ENCODE measurements at regions not wholly inside any gene's neighbourhood (a gene's known extent, or its start where the extent isn't known, plus 50 kb on each side); places are given as distances from the start of the nearest gene placed in this dataset.

- no peak overlapping the region for H3K27ac Mint-ChIP-seq
- H3K4me1 Mint-ChIP-seq = no peaks in the 10 kb centered on the region
- TF ChIP-seq, protein P1, sequence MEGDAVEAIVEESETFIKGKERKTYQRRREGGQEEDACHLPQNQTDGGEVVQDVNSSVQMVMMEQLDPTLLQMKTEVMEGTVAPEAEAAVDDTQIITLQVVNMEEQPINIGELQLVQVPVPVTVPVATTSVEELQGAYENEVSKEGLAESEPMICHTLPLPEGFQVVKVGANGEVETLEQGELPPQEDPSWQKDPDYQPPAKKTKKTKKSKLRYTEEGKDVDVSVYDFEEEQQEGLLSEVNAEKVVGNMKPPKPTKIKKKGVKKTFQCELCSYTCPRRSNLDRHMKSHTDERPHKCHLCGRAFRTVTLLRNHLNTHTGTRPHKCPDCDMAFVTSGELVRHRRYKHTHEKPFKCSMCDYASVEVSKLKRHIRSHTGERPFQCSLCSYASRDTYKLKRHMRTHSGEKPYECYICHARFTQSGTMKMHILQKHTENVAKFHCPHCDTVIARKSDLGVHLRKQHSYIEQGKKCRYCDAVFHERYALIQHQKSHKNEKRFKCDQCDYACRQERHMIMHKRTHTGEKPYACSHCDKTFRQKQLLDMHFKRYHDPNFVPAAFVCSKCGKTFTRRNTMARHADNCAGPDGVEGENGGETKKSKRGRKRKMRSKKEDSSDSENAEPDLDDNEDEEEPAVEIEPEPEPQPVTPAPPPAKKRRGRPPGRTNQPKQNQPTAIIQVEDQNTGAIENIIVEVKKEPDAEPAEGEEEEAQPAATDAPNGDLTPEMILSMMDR (IDR thresholded peaks at IDR 0.05; ENCODE audit: unreplicated experiment) = no peak
- H3K4me3 Mint-ChIP-seq = no peak overlapping the region
- no peaks in the 10 kb centered on the region for H3K36me3 Mint-ChIP-seq
- DNase-seq (ENCODE audit: low spot score in 2 of 2, unreplicated experiment in 2 of 2) = no peak
- peaks cover 10% of the 10 kb centered on the region for H3K27me3 Mint-ChIP-seq (ENCODE audit: low read depth)
- H3K9me3 Mint-ChIP-seq = no peaks in the 10 kb centered on the region
These were observed 624.9 kb upstream of the GRAMD2B start for GRCh38 chr5:125798307-125798706.

DNA sequence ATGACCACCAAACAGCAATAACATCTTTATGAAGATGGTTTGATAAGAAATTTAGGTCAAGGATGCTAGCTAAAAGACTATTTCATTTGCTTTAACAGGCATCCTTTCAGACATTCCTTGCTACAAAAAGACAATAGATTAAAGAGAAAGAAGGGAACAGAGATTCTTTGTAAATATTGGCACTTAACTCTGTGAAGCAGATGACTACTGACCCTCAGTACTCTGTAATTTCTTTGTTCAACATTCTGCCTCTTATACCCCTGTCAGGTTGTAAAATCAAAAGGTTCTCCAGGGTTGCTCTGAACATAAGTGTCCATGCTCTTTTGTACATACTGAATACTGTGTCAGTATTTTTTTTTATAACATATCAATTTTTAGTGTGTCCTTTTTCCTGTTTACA is 610.6 kb upstream of the GRAMD2B start:
- H3K4me3 Mint-ChIP-seq = no peak overlapping the region
- H3K27ac Mint-ChIP-seq = no peak overlapping the region
- H3K36me3 Mint-ChIP-seq = no peaks in the 10 kb centered on the region
- H3K9me3 Mint-ChIP-seq = peaks cover 12% of the 10 kb centered on the region
- TF ChIP-seq, protein P1 (IDR thresholded peaks at IDR 0.05; ENCODE audit: unreplicated experiment) = no peak
- no peaks in the 10 kb centered on the region for H3K27me3 Mint-ChIP-seq (ENCODE audit: low read depth)
- no peak for DNase-seq (ENCODE audit: low spot score in 2 of 2, unreplicated experiment in 2 of 2)
- peaks cover 3% of the 10 kb centered on the region for H3K4me1 Mint-ChIP-seq

GRCh38 chr5:125813221-125813974 is 609.8 kb upstream of the GRAMD2B start:
- H3K36me3 Mint-ChIP-seq = no peaks in the 10 kb centered on the region
- TF ChIP-seq, protein P1 (IDR thresholded peaks at IDR 0.05; ENCODE audit: unreplicated experiment) = no peak
- peaks cover 4% of the 10 kb centered on the region for H3K9me3 Mint-ChIP-seq
- DNase-seq (ENCODE audit: low spot score in 2 of 2, unreplicated experiment in 2 of 2) = no peak
- H3K27ac Mint-ChIP-seq = no peak overlapping the region
- H3K4me1 Mint-ChIP-seq = peaks cover 3% of the 10 kb centered on the region
- no peaks in the 10 kb centered on the region for H3K27me3 Mint-ChIP-seq (ENCODE audit: low read depth)
- no peak overlapping the region for H3K4me3 Mint-ChIP-seq

DNA sequence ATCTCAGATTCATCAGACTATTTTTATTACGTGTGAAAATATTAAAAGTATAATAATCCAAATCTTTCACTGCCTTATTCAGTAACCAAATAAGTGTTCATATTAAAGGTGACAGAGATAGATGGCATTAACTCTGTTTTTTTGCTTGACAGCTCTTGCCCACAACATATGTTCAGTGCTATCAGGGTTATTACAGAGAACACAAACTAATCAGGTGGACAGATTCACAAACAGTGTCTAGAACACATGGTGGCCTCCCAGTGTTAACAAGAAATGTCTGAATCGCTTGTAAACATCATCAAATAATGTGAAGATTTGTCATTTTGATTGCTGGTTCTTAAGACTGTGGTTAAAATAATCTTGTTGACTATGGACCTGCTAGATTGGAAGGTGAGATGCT is 609.1 kb upstream of the GRAMD2B start:
- no peak overlapping the region for H3K4me3 Mint-ChIP-seq
- DNase-seq (ENCODE audit: low spot score in 2 of 2, unreplicated experiment in 2 of 2) = no peak
- H3K4me1 Mint-ChIP-seq = peaks cover 3% of the 10 kb centered on the region
- no peaks in the 10 kb centered on the region for H3K36me3 Mint-ChIP-seq
- no peak overlapping the region for H3K27ac Mint-ChIP-seq
- TF ChIP-seq, protein P1 (IDR thresholded peaks at IDR 0.05; ENCODE audit: unreplicated experiment) = no peak
- H3K27me3 Mint-ChIP-seq (ENCODE audit: low read depth) = no peaks in the 10 kb centered on the region
- no peaks in the 10 kb centered on the region for H3K9me3 Mint-ChIP-seq

GRCh38 chr5:125823572-125823971 is 599.6 kb upstream of the GRAMD2B start:
- TF ChIP-seq, protein P1 (IDR thresholded peaks at IDR 0.05; ENCODE audit: unreplicated experiment) = no peak
- H3K4me1 Mint-ChIP-seq = no peaks in the 10 kb centered on the region
- no peak overlapping the region for H3K4me3 Mint-ChIP-seq
- peaks cover 2% of the 10 kb centered on the region for H3K27me3 Mint-ChIP-seq (ENCODE audit: low read depth)
- no peaks in the 10 kb centered on the region for H3K9me3 Mint-ChIP-seq
- H3K27ac Mint-ChIP-seq = no peak overlapping the region
- no peaks in the 10 kb centered on the region for H3K36me3 Mint-ChIP-seq
- DNase-seq (ENCODE audit: low spot score in 2 of 2, unreplicated experiment in 2 of 2) = no peak
